ENCODE measurements at regions not wholly inside any gene's neighbourhood (a gene's known extent, or its start where the extent isn't known, plus 50 kb on each side); places are given as distances from the start of the nearest gene placed in this dataset.

DNA sequence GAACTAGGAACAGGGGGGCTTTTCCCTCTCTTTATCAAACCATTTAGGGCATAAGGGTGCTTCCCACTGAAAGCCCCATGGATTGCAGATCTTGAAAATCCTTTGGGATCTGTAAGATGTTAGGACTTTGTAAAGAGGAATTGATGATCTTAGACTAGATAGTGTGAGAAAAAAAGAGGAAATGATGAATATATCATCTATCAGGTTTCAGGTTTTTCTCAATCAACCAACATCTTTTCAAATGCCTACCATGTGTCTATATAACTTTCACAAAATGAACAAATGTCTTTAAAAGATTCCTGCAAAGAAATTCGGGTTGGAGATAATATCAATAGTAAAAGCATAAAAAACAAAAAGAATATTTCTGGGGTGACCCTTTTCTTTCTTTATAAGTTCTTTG lies 50.1 kb downstream of the KCNC4 start:
- Histone ChIP-seq H3K36me3 (no peaks in the 10 kb centered on the region), H3K4me3 (ENCODE audit: low read depth, low read length) (no peak overlapping the region), H3K27ac (no peak overlapping the region), H3K27me3 (ENCODE audit: insufficient read depth, low read depth, severe bottlenecking) (no peaks in the 10 kb centered on the region), H3K9me3 (ENCODE audit: severe bottlenecking) (no peaks in the 10 kb centered on the region)
- no peak for DNase-seq
- TF ChIP-seq, protein P1, sequence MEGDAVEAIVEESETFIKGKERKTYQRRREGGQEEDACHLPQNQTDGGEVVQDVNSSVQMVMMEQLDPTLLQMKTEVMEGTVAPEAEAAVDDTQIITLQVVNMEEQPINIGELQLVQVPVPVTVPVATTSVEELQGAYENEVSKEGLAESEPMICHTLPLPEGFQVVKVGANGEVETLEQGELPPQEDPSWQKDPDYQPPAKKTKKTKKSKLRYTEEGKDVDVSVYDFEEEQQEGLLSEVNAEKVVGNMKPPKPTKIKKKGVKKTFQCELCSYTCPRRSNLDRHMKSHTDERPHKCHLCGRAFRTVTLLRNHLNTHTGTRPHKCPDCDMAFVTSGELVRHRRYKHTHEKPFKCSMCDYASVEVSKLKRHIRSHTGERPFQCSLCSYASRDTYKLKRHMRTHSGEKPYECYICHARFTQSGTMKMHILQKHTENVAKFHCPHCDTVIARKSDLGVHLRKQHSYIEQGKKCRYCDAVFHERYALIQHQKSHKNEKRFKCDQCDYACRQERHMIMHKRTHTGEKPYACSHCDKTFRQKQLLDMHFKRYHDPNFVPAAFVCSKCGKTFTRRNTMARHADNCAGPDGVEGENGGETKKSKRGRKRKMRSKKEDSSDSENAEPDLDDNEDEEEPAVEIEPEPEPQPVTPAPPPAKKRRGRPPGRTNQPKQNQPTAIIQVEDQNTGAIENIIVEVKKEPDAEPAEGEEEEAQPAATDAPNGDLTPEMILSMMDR (IDR thresholded peaks at IDR 0.05; ENCODE audit: low read depth, low read length) = no peak

DNA sequence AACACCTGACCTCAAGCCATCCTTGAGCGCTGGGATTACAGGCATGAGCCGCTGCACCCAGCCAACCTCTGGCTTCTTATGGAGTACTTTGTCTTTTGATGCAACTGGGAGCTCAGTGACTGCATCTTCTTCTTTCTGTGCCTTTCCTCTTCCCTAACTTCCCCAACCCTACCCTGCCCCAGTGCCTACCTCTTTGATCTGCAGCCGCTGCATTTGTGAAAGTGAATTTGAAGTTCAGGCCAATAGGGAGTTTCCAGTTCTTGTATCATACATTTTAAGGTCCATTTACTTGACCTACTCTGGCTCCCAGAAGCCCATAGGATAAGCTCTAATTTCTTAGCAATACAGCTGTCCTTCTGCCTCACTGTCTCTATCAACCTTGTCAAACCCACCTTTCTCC lies 52.2 kb downstream of the KCNC4 start:
- TF ChIP-seq, protein P1 (IDR thresholded peaks at IDR 0.05; ENCODE audit: low read depth, low read length) = no peak
- no peak overlapping the region for H3K4me3 ChIP-seq (ENCODE audit: low read depth, low read length)

DNA sequence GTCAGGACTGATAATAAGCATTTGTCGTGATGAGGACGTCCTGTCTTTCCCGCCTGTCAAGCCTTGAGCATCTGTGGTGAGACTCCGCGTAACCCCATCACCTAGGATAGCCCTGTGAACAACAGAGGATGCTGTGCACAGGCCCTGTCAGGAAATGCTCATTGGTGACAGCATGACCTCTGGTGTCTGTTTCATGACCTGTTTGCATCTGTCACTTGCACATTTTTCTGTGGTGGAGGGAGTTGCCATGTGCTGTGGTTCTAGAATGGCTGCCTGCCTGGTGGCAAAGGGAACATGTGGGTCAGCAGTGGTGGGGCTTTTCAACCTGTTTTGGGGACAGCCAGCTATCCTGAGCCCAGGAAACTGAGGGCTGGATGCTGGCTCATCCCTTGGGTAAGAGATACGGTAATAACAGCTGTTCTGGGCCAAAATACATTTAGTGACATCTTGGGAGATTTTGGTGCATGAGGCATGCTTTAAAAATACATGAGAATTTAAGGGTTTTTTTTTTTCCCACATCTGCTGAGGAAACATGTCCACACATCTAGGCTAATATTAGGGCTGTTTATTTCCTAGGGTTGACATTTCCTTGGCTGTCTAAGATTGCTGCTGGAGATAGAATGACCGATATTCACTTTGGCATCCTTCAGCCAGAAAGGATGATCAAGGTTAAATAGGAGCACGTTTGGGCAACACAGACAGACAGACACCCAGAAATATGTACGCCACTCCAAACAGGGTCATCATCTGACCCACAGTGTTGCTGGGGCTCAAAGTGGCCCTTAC lies 52.9 kb downstream of the KCNC4 start:
- Histone ChIP-seq H3K36me3 (no peaks in the 10 kb centered on the region), H3K27me3 (ENCODE audit: insufficient read depth, low read depth, severe bottlenecking) (no peaks in the 10 kb centered on the region), H3K9me3 (ENCODE audit: severe bottlenecking) (no peaks in the 10 kb centered on the region), H3K4me3 (ENCODE audit: low read depth, low read length) (no peak overlapping the region), H3K27ac (no peak overlapping the region)
- TF ChIP-seq, protein P1 (IDR thresholded peaks at IDR 0.05; ENCODE audit: low read depth, low read length) = no peak
- no peak for DNase-seq

More for the DNA sequence above, 52.2 kb downstream of the KCNC4 start:
- H3K36me3 ChIP-seq = no peaks in the 10 kb centered on the region
- H3K27me3 ChIP-seq (ENCODE audit: insufficient read depth, low read depth, severe bottlenecking) = no peaks in the 10 kb centered on the region
- H3K9me3 ChIP-seq (ENCODE audit: severe bottlenecking) = no peaks in the 10 kb centered on the region
- no peak for DNase-seq
- no peak overlapping the region for H3K27ac ChIP-seq

DNA sequence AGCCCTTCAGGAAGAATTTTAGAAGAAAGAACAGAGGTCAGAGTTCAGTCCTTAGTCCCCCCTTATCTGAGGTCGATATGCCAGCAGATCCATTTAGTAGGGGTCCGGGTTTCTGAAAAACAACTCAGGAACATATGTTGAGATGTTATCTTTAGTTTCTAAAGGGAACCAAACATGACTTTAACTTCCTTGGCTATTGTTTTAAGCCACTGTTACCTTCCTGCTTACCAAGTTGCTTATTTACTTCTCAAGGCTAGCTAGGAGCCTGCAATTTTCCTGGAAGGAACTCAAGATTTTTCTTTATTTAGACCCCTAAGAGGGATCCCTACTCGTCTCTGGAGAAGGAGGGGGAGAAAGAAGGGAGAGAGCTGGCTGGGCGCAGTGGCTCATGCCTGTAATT lies 54.3 kb downstream of the KCNC4 start:
- H3K9me3 ChIP-seq (ENCODE audit: severe bottlenecking) = no peaks in the 10 kb centered on the region
- no peak overlapping the region for H3K27ac ChIP-seq
- no peaks in the 10 kb centered on the region for H3K36me3 ChIP-seq
- DNase-seq = no peak
- H3K4me3 ChIP-seq (ENCODE audit: low read depth, low read length) = no peak overlapping the region
- TF ChIP-seq, protein P1 (IDR thresholded peaks at IDR 0.05; ENCODE audit: low read depth, low read length) = no peak
- no peaks in the 10 kb centered on the region for H3K27me3 ChIP-seq (ENCODE audit: insufficient read depth, low read depth, severe bottlenecking)

DNA sequence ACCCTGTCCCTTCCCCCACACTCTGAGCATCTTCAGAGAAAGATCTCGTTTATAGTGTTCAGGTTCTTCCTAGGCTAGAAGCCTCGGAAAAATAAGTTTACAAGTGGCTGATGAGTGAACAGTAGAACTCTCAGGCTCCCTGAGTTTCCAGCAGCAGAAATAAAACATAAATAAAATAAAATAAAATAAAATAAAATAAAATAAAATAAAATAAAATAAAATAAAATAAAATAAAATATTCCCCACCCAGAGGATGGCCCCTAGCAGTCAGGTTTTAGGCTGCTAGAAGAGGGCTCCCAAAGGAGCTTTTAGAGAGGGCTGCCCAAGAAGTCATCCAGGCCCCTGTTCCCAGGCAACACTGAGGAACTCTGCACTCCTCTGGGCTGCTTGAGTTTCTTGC lies 55.1 kb downstream of the KCNC4 start:
- no peaks in the 10 kb centered on the region for H3K9me3 ChIP-seq (ENCODE audit: severe bottlenecking)
- H3K27me3 ChIP-seq (ENCODE audit: insufficient read depth, low read depth, severe bottlenecking) = no peaks in the 10 kb centered on the region
- H3K4me3 ChIP-seq (ENCODE audit: low read depth, low read length) = no peak overlapping the region
- no peaks in the 10 kb centered on the region for H3K36me3 ChIP-seq
- DNase-seq = no peak
- no peak overlapping the region for H3K27ac ChIP-seq
- TF ChIP-seq, protein P1 (IDR thresholded peaks at IDR 0.05; ENCODE audit: low read depth, low read length) = no peak

DNA sequence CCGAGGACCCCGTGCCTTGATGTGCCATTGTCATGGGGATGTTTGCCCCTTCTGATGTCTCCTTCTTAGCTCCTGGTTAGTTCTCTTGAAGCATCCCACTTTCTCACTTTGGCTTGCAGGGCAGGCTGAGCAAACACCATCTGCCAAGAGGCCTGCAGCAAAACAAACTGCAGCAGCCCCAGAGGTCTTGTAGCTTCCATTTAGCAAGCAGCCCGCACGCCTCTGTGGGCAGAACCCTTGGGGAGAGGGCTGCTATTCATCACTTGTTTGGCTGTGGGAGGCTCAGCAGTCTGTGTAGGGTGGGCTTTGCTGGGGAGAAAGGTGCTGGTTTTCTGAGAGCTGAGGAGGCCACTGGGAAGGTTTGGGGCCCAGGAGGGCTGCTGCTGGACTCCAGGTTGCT lies 56.7 kb downstream of the KCNC4 start:
- Histone ChIP-seq H3K27me3 (ENCODE audit: insufficient read depth, low read depth, severe bottlenecking) (no peaks in the 10 kb centered on the region), H3K36me3 (no peaks in the 10 kb centered on the region), H3K27ac (no peak overlapping the region), H3K9me3 (ENCODE audit: severe bottlenecking) (no peaks in the 10 kb centered on the region), H3K4me3 (ENCODE audit: low read depth, low read length) (no peak overlapping the region)
- TF ChIP-seq, protein P1 (IDR thresholded peaks at IDR 0.05; ENCODE audit: low read depth, low read length) = no peak
- DNase-seq = no peak
